HG02970 (cell line): ENCODE measurements at regions not wholly inside any gene's neighbourhood (a gene's known extent, or its start where the extent isn't known, plus 50 kb on each side); places are given as distances from the start of the nearest gene placed in this dataset.

Source experiments
- ATAC-seq: cut with Tn5 transposase; IDR thresholded peaks from one replicate; pipeline ENCODE4 v1.9.1; 2021; ENCODE audit warnings: mild to moderate bottlenecking, moderate library complexity, moderate number of reproducible peaks; ENCODE audit not compliant: unreplicated experiment, low FRiP score

DNA sequence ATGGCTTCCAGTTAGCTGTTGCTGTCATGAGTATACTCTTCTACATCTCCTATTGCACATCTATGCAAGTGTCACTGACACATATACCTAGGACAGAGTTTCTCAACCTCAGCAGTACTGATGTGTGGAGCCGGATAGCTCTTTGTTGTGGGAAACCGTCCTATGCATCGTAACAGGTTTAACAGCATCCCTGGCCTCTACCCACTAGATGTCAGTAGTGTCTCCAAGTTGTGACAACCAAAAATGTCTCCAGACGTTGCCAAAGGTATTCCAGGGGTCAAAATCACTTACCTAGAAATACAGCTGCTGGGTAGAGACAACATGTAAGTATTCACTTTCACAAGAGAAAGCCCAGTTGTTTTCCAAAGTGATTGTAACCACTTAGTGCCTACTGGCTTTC lies 637.6 kb downstream of the RNF144B start:
- ATAC-seq, result no peak

DNA sequence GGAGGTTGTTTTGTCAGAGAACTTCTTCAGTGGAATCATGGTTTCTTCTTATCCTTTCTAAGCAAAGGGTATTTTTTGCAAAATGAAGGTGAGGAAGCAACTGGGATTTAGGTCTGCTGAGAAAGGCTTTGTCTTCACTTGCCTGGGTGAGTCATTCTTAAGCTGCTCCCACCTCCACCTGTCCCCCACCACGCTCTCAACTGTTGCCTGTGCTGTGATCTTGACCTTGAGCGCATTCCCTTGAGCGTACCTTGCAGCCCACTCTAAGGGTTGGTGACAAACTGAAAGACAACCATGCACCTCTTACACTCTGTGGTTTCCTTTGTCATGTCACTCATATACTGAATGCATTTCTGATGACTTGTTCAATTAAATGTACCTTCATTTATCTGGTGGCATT lies 641.1 kb downstream of the RNF144B start:
- ATAC-seq, result no peak

DNA sequence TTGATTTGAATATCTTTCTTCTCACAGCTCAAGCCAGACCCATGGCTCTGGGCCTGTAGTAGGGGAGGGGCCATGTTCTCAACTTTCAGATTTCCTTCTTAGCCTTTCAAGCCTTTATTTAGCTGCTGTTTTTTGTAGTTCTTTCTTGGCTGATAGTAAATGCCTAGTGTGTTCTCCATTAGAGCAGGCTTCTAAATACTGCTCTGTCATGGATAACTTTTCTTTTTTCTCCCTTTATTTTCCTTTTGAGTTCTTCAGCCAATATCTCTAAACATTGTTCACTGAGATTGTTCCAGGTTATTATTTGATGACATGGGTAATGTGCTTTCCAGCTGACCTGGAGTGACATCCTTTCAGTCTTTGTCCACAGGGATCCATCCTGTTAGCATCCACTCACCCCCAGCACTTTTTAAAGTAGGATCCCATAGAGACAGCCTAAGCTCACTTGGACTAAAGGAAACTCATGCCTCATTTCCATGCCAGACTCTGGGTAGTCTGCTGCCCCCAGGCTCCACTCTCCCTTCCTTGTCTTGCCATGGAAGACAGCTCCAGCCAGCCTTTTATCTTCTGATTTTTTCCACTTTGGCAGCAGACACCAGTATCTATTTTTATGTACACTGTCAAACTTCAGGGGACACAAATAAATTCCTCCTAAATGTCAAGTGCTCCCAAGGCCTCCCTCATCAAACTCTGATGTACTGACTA lies 645.6 kb downstream of the RNF144B start:
- no peak for ATAC-seq

DNA sequence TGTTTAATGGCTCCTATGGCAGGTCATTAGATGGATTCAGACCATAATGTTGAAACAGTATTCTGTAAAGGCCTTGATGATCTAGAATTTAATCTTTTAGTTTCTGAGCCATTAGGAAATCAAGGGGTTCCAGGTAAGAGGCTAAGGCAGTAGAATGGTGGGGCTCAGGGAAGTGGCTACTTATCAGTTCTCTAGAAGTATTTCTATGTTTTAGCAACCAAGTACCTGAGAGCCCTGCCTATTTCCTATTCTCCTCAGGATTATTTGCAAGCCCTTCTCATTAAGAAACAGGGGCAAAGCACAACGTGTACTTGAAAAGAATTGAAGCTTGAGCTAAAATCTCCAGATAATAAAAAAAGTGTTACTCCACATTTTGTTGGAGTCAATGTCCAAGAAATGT lies 646.5 kb downstream of the RNF144B start:
- no peak for ATAC-seq

DNA sequence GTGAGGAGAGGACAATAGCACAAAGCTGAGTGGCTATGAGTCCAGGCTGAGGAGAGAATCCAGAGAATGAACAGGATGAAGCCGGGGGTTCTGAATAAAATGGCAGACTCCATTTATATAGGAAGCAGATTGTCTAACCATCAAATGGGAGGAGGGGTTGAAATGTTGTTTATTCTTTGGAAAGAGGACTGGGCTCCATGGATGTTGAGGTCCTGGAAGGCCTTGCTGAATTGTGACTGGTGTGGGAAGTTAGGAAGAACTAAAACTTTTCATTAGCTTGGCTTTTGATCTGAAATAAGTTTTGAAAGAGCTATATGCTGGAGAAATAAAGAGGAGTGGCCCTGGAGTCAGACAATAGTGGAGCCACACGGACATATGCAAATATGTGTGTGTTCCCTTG lies 647.8 kb downstream of the RNF144B start:
- ATAC-seq, result no peak

DNA sequence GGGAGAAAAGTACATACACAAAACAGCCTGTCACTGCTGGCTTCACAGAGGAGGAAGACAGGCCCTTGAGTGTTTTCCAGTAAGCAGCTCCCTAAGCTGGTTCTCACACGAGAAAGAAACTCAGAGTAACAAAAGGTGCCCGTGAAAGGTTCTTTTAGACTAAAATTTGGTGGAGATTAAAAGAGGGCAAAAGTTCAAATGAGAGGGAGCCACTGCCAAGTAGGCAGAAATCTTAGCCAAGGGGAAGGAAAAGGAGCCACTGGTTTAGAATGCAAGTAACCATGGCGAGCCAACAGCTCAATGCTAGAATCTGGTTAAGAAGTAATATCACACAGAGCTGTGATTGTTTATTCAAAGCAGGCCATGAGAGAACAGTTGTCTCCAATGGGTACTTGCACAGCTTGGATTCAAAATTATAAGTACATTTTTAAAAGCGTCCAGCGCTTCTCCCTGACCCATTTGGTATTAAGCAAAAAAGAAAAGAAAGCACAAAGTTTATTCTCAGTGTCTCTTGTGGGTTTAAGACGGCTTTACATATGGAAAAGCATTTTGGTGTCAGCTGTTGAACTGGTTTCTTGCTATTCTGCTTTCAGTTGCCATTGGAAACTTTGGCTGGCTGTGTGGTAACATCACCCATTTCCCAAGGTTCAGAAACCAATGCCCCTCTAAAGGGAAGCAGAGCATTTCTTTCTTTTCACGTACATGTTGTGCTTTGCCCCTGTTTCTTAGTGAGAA lies 648.5 kb downstream of the RNF144B start:
- ATAC-seq, result no peak

DNA sequence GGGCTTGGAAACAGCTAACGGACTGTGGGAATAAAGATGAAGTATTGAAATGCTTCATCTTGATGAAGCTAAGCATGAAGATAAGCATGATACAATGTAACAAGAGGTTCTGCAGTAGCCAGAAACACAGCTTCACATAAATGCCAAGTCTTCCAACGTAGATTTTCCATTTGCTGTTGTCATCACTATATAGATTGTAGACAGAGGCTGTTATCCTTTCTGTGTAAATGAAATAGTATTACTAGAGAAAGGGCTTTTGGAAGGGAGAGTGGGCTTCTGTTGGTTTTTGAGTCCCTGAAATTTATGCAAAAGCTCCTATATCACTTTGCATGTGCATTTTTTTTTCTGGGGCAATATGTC lies 649.0 kb downstream of the RNF144B start:
- no peak for ATAC-seq

DNA sequence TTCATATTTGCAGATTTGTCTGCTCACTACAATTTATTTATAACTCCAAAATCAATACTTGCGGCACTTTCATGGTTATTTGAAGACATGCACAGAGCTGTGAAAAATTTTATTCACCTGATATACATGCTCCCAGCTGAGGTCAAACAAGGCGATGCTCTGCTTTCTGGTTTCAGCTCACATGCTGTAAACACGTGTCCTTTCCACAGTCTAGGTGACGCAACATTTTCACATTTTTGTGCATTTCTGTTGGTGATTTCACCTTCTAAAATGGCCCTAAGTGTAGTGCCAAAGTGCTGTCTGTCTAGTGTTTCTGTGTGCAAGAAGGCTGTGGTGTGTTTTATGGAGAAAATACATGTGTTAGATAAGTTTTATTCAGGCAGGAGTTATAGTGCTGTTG lies 650.5 kb downstream of the RNF144B start:
- no peak for ATAC-seq

DNA sequence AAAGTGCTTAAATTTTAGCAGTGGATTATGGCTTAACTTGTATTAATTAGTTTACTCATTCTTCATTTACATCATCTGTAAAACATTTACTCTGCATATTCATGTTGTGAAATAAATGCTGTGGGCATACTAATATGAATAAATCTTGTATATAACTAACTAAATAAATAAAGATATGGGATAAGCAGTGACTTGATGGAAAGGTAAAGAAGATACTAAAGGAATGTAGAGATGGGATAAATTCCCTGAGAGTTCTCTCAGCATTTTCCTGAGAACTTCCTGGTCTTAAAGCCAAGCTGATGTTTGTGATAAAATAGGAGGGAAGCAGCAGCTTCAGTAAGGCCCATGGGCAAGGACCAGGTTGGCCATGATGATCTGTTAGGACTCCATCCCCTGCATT lies 652.1 kb downstream of the RNF144B start:
- no peak for ATAC-seq

DNA sequence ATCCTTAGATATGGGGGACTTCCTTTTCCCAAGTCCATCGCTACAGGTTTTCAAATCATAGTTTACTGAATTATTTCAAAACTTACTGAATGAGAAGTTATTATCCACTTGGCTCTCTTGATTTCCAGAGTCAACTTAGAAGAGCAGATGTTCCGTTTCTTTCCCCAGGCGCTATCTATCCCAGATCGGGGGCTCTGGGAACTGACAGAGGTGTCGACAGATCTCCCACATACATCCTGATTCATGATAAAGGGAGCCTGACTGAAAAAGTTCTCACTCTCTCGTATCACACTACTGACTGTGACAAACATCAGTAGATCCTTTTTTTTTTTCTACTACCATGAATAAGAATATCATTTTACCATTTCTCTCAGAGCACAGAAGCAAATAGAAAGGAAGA lies 654.8 kb downstream of the RNF144B start:
- no peak for ATAC-seq

DNA sequence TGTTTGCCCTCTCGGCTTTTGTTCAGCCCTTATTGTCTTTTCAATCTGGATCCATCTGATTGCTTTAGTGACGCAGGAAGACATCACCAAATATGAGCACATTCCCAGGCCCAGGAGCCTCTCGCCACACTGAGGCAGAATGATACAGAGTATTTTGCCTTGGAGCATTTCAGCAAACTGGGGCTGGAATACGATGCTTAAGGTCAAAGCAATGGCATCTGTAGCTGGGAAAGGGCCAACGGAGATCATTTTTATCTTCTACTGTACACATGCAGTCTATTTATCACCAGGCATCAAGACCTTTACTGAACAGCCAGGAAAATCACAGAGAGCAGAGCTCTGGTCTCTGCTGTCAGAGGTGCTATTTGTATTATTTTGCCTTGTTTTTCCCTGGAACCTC lies 655.3 kb downstream of the RNF144B start:
- no peak for ATAC-seq

DNA sequence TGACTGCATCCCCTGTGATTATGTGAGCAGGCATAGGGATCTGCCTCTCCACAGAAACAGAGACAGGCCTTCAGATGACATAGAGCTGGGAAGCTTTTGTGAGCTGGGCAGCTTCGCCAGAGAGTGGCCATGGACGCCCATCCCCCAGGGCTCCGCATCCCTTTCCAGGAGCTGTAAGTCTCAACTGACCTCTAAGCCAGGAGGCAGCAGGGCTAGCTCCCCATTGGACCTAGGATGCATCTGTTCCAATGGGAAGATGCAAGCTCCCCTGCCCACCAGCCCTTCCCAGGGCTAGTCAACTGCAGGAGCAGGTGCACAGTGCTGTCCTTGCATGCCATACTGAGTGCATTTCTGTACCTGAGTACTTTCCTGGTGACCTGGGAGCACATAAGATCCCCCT lies 663.6 kb downstream of the RNF144B start:
- ATAC-seq, result no peak

DNA sequence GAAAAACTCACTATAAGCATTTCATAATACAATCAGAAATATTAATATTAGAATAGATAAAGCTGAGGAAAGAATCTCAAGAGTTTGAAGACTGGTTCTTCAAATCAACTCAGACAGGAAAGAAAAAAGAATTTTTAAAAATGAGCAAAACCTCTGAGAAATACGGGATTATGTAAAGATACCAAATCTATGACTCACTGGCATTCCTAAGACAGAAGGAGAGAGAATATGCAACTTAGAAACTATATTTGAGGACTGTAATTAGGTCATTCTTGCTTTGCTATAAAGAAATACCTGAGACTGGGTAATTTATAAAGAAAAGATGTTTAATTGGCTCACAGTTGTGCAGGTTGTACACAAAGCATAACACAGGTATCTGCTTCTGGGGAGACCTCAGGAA lies 665.1 kb downstream of the RNF144B start:
- ATAC-seq, result no peak

DNA sequence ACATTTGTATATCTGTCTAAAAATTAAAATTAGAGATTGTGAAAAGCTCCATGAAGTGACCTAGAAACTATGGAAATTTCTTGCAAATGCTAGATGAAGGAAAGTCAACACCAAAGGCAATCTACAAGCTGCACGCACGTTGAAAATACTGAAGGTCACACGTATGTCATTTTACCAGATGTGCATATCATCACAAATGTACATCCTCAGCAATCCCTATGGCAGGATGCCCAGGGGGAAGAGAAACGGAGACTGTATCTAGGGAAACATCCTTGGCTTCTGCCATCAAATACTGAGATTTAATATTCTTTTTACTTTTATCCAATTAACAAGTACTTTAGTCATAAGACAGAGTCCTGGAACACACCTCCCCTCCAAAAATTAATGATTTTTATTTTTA lies 672.0 kb downstream of the RNF144B start:
- ATAC-seq, result no peak

DNA sequence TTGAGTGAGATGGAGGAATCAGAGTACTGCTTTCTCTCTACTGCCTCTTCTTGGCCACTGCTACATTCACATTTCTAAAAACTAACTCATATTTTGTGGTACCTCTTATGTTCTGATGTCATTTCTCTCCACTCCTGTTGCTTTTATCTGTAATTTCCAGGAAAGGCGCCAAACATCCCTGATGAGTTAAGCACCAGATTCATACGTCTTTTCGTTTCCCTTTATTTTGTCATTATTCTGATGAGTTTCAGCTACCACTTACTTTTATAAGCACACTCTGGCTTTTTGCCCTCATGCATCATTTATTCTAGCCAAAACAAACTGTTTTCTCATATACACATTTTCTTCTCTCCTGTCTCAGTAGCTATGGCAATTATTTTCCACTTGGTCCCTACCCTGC lies 680.0 kb downstream of the RNF144B start:
- ATAC-seq, result no peak

DNA sequence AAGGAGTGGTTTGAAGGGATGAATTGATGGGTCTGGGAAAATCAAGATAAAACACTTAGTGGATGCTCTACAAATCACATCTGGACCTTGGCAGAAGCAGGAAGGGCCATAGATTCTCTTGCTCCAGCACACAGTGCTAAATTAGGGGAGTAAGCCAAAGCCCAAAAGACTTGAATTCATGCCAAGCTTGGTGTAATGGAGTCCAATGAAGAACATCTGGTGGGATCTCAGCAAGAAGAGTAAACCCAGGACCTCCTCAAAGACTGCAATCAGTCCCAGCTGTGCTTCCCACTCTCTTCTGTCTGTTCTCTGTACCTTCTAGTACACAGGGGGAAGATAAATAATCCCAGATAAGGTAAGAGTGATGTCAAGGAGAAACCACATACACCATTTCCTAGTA lies 683.4 kb downstream of the RNF144B start:
- no peak for ATAC-seq

DNA sequence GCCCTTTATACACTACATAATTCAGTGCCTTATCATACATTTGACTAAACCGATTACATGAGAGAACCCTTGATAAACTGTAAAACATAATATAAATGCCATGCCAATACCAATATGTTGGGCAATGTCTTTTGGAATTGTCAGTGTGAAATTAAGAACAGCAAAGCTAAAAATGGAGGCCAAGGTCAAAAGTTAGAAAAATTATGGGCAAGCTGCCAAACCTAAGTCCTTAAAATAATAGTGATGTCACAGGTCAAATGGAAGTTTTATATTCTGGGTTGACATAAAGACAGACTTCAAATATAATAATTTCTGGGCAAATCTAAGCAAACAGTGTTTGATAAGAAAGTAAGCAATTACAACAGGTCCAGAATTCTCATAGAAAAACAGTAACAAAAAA lies 696.7 kb downstream of the RNF144B start:
- no peak for ATAC-seq

DNA sequence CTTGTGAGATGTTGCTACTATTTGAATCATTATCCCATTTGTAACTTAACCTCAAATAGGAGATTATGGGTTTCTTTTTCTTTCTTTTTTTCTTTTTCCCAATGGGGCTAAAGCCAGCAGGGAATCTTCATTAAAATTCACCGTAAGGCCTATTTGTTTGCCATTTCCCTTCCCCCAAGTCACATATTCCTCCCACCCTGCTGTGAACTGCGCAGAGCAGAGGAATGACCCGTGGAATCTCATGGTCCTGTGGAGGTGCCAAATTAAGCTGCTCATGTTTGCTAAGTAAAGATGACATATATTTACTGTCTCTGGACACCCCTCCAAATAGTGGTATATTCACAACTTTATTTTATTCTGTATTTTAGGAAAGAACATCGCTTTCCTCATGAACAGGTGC lies 699.3 kb downstream of the RNF144B start:
- no peak for ATAC-seq

DNA sequence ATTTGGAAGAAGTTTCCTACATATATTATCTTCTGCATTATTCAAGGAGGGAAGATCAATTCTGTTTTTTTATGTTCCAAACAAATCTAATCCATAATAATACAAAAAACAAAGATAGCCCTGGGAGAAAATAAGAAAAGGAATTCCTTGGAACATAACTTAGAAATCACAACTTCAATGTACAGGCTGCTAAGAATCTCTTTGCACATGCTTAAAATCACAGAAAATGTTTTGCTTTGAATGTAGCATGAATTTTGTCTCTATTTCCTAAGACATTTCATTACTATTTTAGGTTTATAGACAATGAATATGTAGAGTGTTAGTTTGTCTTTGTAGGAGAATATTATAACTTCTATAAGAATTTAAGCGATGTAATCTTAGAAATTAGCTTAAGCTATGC lies 700.1 kb downstream of the RNF144B start:
- no peak for ATAC-seq

DNA sequence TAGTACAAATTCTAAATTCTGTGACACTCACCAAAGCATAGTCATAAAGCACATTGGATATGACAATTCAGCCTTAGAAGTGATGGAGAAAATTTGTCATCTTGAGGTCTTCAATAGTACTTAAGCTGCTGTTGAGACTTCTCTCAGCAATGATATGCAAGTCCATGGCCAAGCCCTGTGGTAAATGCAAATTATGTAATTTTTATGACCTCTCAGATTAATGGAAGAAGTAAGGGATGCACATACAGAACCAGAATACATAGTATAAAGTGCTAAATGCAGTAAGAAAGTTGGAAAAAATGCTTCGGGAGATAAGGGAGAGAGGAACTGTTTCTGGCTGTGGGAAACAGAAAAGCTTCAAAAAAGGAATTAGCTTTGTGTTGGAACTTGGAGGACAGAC lies 700.7 kb downstream of the RNF144B start:
- no peak for ATAC-seq

DNA sequence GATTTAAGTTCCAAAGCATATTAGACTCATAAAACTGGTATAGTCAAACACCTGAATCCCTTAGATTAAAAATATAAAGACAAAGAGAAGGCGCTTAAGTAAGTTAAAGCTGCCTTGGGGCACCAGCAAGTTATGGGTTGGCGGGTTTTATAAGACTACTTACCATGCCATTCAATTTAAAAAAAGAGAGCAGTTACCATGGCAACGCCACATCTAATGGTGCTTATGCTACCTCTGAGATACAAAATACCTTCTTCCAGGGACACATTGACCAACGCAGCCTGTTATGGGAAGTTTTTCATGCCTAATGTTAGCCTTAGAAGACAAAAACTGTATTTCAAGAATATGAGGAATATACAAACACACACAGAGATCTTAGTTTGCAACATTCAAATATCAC lies 713.6 kb downstream of the RNF144B start:
- ATAC-seq, result no peak

DNA sequence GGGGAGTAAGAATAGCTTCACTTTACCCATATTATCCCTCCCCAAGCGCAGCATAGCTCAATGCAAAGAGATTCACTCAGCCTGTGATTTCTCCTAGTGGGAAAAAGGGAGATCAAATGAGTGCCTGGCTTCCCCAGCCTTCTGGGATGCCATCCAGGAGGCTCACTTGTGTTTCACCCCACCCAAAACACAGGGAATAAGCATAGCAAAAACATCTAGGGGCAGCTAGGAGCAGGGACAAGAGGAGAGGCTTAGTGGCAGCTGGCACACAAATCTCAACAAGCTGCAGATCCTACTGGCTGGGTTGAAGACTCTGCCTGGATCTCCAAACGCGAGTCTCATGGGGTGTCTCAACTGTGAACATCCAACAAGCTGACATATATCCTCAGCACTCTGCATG lies 715.8 kb downstream of the RNF144B start:
- no peak for ATAC-seq
